Ovary (tissue), 3 donors: ENCODE measurements at regions not wholly inside any gene's neighbourhood (a gene's known extent, or its start where the extent isn't known, plus 50 kb on each side); places are given as distances from the start of the nearest gene placed in this dataset.

ENCODE experiments used
- EP300 ChIP-seq: sonication (generic); formaldehyde crosslinking; IDR thresholded peaks from one replicate; pipeline ENCODE4 v1.6.1; 2017; ENCODE audit warnings: antibody characterized with exemption
- POLR2A ChIP-seq: fragments of 450-650 bp; IDR thresholded peaks from one replicate; pipeline ENCODE4 v1.6.1; 2017; ENCODE audit warnings: antibody characterized with exemption, mild to moderate bottlenecking, moderate library complexity
- TF ChIP-seq, protein P1 (sequence below), 3 donors: fragments of 450-650 bp in 2 of 3; fragments of 200-600 bp in 1 of 3; IDR thresholded peaks; one replicate each; pipeline versions ENCODE4 v1.5.1 to v1.8.0; 2016 to 2022; ENCODE audit warnings: antibody characterized with exemption in 3 of 3, mild to moderate bottlenecking in 1 of 3
- donor health status: DM: no; HTN: no; CAD: no.

GRCh38 chr6:85705220-85705619 lies 62.5 kb upstream of the SYNCRIP start:
- TF ChIP-seq POLR2A (no peak), EP300 (no peak)
- TF ChIP-seq, protein P1, sequence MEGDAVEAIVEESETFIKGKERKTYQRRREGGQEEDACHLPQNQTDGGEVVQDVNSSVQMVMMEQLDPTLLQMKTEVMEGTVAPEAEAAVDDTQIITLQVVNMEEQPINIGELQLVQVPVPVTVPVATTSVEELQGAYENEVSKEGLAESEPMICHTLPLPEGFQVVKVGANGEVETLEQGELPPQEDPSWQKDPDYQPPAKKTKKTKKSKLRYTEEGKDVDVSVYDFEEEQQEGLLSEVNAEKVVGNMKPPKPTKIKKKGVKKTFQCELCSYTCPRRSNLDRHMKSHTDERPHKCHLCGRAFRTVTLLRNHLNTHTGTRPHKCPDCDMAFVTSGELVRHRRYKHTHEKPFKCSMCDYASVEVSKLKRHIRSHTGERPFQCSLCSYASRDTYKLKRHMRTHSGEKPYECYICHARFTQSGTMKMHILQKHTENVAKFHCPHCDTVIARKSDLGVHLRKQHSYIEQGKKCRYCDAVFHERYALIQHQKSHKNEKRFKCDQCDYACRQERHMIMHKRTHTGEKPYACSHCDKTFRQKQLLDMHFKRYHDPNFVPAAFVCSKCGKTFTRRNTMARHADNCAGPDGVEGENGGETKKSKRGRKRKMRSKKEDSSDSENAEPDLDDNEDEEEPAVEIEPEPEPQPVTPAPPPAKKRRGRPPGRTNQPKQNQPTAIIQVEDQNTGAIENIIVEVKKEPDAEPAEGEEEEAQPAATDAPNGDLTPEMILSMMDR (IDR thresholded peaks at IDR 0.05) = no peak
